ENCODE measurements at regions not wholly inside any gene's neighbourhood (a gene's known extent, or its start where the extent isn't known, plus 50 kb on each side); places are given as distances from the start of the nearest gene placed in this dataset.

GRCh38 chr5:12385095-12385494 is 480.8 kb upstream of the CTNND2 start:
- TF ChIP-seq ARNTL (CRISPR knock-in tag; IDR thresholded peaks at IDR 0.05; ENCODE audit: borderline replicate concordance, low read depth) = no peak
- no peak for TF ChIP-seq ZC3H10 (CRISPR knock-in tag; IDR thresholded peaks at IDR 0.05)
- TF ChIP-seq, protein P1, sequence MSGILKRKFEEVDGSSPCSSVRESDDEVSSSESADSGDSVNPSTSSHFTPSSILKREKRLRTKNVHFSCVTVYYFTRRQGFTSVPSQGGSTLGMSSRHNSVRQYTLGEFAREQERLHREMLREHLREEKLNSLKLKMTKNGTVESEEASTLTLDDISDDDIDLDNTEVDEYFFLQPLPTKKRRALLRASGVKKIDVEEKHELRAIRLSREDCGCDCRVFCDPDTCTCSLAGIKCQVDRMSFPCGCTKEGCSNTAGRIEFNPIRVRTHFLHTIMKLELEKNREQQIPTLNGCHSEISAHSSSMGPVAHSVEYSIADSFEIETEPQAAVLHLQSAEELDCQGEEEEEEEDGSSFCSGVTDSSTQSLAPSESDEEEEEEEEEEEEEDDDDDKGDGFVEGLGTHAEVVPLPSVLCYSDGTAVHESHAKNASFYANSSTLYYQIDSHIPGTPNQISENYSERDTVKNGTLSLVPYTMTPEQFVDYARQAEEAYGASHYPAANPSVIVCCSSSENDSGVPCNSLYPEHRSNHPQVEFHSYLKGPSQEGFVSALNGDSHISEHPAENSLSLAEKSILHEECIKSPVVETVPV (CRISPR knock-in tag; IDR thresholded peaks at IDR 0.05) = no peak
- no peak for TF ChIP-seq CSDC2 (CRISPR knock-in tag; IDR thresholded peaks at IDR 0.05)
- TF ChIP-seq, protein P2, sequence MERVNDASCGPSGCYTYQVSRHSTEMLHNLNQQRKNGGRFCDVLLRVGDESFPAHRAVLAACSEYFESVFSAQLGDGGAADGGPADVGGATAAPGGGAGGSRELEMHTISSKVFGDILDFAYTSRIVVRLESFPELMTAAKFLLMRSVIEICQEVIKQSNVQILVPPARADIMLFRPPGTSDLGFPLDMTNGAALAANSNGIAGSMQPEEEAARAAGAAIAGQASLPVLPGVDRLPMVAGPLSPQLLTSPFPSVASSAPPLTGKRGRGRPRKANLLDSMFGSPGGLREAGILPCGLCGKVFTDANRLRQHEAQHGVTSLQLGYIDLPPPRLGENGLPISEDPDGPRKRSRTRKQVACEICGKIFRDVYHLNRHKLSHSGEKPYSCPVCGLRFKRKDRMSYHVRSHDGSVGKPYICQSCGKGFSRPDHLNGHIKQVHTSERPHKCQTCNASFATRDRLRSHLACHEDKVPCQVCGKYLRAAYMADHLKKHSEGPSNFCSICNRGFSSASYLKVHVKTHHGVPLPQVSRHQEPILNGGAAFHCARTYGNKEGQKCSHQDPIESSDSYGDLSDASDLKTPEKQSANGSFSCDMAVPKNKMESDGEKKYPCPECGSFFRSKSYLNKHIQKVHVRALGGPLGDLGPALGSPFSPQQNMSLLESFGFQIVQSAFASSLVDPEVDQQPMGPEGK (CRISPR knock-in tag; IDR thresholded peaks at IDR 0.05; ENCODE audit: borderline replicate concordance) = no peak
- TF ChIP-seq TOX (CRISPR knock-in tag; IDR thresholded peaks at IDR 0.05; ENCODE audit: borderline replicate concordance) = no peak
- no peak for TF ChIP-seq ZFP3 (CRISPR knock-in tag; IDR thresholded peaks at IDR 0.05)
- no peak for TF ChIP-seq SNAI2 (CRISPR knock-in tag; IDR thresholded peaks at IDR 0.05)
- no peak for TF ChIP-seq ZNF8 (CRISPR knock-in tag; IDR thresholded peaks at IDR 0.05)
- TF ChIP-seq, protein P3, sequence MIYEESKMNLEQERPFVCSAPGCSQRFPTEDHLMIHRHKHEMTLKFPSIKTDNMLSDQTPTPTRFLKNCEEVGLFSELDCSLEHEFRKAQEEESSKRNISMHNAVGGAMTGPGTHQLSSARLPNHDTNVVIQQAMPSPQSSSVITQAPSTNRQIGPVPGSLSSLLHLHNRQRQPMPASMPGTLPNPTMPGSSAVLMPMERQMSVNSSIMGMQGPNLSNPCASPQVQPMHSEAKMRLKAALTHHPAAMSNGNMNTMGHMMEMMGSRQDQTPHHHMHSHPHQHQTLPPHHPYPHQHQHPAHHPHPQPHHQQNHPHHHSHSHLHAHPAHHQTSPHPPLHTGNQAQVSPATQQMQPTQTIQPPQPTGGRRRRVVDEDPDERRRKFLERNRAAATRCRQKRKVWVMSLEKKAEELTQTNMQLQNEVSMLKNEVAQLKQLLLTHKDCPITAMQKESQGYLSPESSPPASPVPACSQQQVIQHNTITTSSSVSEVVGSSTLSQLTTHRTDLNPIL (CRISPR knock-in tag; IDR thresholded peaks at IDR 0.05; ENCODE audit: low read depth) = no peak
- no peak for TF ChIP-seq ZNF70 (CRISPR knock-in tag; IDR thresholded peaks at IDR 0.05)
- no peak for TF ChIP-seq RARB (CRISPR knock-in tag; IDR thresholded peaks at IDR 0.05)

Measured in SK-N-SH treated with all-trans-retinoic acid at 6 μM for 48 hours (cell line).